Fibroblast of the aortic adventitia (primary cell): ENCODE measurements at regions not wholly inside any gene's neighbourhood (a gene's known extent, or its start where the extent isn't known, plus 50 kb on each side); places are given as distances from the start of the nearest gene placed in this dataset.
A peak's percentile ranks its signal among the peaks of the same experiment; 100 is the strongest.

ENCODE experiments used
- DNase-seq: peaks from one replicate; pipeline ENCODE4 v3.0.0-alpha.2; 2010; ENCODE audit warnings: low read depth
- H3K4me3 ChIP-seq: 2 replicates; pipeline ENCODE4 v1.5.1; 2011; ENCODE audit warnings: low read depth, mild to moderate bottlenecking, control low read depth, low read length, moderate library complexity
- CTCF ChIP-seq: IDR thresholded peaks from 2 replicates; pipeline ENCODE4 v1.5.1; 2011; ENCODE audit warnings: mild to moderate bottlenecking, low read length, control low read depth, inconsistent platforms; ENCODE audit not compliant: insufficient read depth

- no peak for TF ChIP-seq CTCF
These were observed 675.7 kb downstream of the METTL4 start for GRCh38 chr18:1895456-1896185.

GRCh38 chr18:1906421-1906820 lies 664.9 kb downstream of the METTL4 start:
- no peak for DNase-seq
- TF ChIP-seq CTCF = no peak
- H3K4me3 ChIP-seq = no peak overlapping the region

More at GRCh38 chr18:1895456-1896185, 675.7 kb downstream of the METTL4 start:
- no peak for DNase-seq
- H3K4me3 ChIP-seq = no peak overlapping the region

- no peak for DNase-seq
- no peak for TF ChIP-seq CTCF
- H3K4me3 ChIP-seq = no peak overlapping the region
These were observed 663.7 kb downstream of the METTL4 start for GRCh38 chr18:1907470-1908206.

GRCh38 chr18:1914489-1914888 lies 656.8 kb downstream of the METTL4 start:
- TF ChIP-seq CTCF = peak; percentile 41
- DNase-seq = peak; percentile 18
- H3K4me3 ChIP-seq = no peak overlapping the region

- no peak overlapping the region for H3K4me3 ChIP-seq
- TF ChIP-seq CTCF = no peak
- DNase-seq = no peak
These were observed 654.3 kb downstream of the METTL4 start for GRCh38 chr18:1916869-1917523.

- no peak overlapping the region for H3K4me3 ChIP-seq
- no peak for DNase-seq
- no peak for TF ChIP-seq CTCF
These were observed 653.7 kb downstream of the METTL4 start for GRCh38 chr18:1917569-1917968.
